ENCODE measurements at regions not wholly inside any gene's neighbourhood (a gene's known extent, or its start where the extent isn't known, plus 50 kb on each side); places are given as distances from the start of the nearest gene placed in this dataset.

DNA sequence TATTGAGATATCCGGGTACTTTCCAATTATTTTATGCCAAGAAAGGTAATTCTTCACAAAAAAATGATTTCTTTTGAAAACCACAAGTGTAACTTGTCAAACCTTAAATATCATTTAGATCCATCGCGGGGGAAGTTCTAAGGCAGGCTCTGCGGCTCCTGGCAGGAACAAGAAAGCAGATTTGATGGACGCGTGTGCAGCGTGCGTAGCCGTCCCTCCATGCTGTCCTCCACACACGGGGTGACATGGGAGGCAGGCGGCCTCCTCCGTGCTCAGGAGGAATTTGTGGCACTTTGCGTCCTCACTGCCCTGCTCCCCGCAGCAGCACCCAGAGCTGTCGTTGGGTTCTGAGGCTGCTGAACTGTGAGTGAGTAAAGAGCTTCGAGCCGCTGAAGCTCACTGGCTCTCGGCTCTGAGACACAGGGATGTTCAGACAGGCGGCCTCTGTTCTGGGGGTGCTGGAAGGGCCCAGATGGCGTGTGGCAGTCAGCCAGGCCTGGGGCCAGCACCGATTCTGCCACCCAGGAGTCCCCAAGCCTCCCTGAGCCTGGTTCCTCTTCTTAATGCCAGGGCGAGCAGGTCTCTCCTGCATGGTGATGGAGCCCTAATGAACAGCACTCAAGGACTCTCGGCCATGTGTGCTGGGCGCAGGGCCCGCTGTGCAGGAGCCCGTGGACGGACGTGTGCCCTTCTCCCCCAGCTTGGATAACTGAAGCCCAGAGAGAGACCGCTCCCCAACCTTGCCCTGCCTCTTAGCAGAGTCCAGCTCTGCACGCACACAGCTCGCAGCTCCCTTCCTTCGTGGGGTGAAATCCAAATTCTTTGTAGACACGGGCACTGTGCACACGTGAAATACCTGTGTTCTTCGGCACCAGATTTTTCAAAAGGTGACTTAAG, 185.4 kb upstream of the SHH start:
- POLR2A ChIA-PET (ENCODE audit: low non-redundant PET), result no interaction called here
- CTCF ChIA-PET, result interaction anchor here (0.7 kb wide), 1 partner anchor 25 kb away, joined by 3 read pairs; no protein-coding TSS in a partner anchor

DNA sequence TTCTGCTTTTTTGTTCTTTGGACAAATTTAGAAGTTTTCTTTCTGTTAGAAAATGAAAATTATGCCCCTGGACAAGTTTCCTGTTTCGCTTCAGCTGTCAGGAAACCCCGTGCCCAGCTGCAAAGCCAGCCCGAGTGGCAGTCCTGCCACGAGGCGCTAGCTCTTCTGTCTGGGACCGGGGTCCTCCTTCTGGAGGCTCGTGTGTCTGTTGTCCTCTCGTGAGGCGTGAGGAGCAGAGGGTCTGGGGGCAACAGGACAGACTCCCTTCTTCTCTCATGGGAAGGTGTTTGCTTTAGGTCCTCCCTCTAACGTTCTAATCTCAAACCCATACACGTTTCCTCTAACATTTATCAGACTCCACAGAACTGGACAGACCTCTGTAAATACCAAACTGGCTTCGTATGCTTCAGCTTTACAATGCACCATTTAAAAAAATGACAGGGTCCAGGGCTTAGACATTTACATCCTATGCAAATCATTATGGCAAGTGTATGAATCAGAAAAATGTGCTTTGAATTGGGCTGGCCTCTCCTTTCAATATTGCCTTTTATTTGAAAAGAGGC, 184.5 kb upstream of the SHH start:
- TF ChIP-seq, protein P1, sequence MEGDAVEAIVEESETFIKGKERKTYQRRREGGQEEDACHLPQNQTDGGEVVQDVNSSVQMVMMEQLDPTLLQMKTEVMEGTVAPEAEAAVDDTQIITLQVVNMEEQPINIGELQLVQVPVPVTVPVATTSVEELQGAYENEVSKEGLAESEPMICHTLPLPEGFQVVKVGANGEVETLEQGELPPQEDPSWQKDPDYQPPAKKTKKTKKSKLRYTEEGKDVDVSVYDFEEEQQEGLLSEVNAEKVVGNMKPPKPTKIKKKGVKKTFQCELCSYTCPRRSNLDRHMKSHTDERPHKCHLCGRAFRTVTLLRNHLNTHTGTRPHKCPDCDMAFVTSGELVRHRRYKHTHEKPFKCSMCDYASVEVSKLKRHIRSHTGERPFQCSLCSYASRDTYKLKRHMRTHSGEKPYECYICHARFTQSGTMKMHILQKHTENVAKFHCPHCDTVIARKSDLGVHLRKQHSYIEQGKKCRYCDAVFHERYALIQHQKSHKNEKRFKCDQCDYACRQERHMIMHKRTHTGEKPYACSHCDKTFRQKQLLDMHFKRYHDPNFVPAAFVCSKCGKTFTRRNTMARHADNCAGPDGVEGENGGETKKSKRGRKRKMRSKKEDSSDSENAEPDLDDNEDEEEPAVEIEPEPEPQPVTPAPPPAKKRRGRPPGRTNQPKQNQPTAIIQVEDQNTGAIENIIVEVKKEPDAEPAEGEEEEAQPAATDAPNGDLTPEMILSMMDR (conservative IDR thresholded peaks at IDR 0.05; ENCODE audit: low read depth), result no peak
- no peak for DNase-seq (ENCODE audit: low spot score)
- CTCF ChIA-PET, result interaction anchor here (0.7 kb wide), 1 partner anchor 26 kb away, joined by 3 read pairs; no protein-coding TSS in a partner anchor
- no peak overlapping the region for H3K27ac ChIP-seq
- POLR2A ChIA-PET (ENCODE audit: low non-redundant PET), result no interaction called here

More for the DNA sequence above, 185.4 kb upstream of the SHH start:
- TF ChIP-seq, protein P1 (conservative IDR thresholded peaks at IDR 0.05; ENCODE audit: low read depth), result no peak
- H3K27ac ChIP-seq, result no peak overlapping the region
- DNase-seq (ENCODE audit: low spot score), result no peak

DNA sequence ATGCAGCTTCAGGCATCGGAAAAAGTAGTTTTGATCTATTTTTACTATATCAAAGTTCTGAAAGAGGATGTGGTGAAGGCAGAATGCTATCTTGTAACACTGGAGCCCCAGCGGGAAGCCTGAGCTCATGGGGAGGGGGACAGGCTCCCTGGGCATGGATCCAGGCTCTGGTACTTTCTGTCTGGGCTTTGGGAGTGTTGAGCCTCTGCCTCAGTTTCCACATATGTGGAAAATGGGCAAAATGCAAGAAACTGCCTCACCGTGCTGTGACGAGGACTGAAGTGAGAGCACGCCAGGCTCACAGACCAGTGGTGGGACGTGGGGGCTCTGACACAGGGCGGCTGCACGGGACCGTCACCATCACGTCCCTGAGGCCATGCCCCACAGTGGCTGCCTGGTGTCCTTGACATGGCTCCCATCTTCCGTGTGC, 182.9 kb upstream of the SHH start:
- no peak overlapping the region for H3K27ac ChIP-seq
- TF ChIP-seq, protein P1 (conservative IDR thresholded peaks at IDR 0.05; ENCODE audit: low read depth), result no peak
- ChIA-PET CTCF (no interaction called here), POLR2A (ENCODE audit: low non-redundant PET) (no interaction called here)
- DNase-seq (ENCODE audit: low spot score), result no peak

DNA sequence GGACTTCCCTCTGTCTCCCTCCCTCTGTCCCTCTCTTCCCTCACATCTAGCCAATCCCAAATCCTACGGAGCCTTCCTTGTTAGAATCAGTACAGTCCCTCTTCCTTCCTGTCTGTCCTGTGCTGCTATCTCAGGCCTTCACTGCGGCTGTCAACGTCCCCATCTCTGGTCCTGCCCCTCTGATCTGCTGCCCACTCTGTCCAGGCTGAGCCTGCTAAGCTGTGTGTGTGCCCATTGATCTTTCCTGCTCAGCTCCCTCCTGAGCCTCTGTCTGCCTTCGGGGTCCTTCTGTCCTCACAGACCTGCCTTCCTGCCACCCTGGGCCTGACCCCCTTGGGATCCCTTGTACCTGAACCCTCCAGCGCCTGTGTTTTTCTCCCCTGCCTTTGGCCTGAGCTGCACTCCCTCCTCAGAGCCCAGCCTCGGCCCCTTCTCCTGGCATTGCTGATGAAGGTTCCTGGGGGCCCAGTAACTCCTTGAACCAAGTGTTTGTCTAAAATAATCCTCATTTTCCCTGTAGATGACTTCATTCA, 182.1 kb upstream of the SHH start:
- TF ChIP-seq, protein P1 (conservative IDR thresholded peaks at IDR 0.05; ENCODE audit: low read depth), result no peak
- ChIA-PET CTCF (no interaction called here), POLR2A (ENCODE audit: low non-redundant PET) (no interaction called here)
- no peak overlapping the region for H3K27ac ChIP-seq
- DNase-seq (ENCODE audit: low spot score), result no peak

DNA sequence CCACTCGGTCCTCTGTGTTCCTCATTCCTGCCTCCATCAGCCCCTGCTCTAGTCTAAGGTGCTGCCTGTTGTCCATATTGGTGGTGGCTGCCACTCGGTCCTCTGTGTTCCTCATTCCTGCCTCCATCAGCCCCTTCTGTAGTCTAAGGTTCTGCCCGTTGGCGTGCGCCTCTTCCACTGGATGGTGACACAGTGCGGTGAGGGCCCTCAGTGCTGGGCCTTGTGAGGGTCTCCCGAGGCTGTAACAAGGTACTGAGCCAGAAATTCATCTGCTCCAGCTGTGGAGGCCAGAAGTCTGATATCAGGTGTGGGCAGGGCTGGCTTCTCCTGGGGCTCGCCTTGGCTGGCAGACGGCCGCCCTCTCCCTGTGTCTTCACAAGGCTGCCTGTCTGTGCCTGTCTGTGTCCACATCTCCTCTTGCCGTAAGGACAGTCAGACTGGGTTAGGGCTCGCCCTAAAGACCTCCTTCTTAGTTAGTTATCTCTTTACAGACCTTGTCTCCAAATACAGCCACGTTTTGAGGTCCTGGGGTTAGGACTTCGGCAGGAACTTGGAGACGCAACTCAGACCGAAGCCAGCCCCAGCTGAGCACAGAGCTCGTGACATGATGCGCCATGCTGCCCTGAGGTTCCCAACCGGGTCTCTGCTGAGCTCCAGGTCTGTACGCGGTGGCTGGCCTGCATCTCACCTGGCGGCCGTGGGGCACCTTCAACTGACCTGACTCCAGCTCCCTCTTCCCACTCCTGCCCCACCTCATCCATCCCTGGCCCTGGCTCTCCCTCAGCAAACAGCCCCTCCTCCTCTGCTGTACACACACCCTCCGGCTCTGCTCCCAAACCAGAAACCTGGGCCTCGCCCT, 181.4 kb upstream of the SHH start:
- no peak for DNase-seq (ENCODE audit: low spot score)
- TF ChIP-seq, protein P1 (conservative IDR thresholded peaks at IDR 0.05; ENCODE audit: low read depth), result no peak
- POLR2A ChIA-PET (ENCODE audit: low non-redundant PET), result no interaction called here
- H3K27ac ChIP-seq, result no peak overlapping the region
- CTCF ChIA-PET, result no interaction called here

DNA sequence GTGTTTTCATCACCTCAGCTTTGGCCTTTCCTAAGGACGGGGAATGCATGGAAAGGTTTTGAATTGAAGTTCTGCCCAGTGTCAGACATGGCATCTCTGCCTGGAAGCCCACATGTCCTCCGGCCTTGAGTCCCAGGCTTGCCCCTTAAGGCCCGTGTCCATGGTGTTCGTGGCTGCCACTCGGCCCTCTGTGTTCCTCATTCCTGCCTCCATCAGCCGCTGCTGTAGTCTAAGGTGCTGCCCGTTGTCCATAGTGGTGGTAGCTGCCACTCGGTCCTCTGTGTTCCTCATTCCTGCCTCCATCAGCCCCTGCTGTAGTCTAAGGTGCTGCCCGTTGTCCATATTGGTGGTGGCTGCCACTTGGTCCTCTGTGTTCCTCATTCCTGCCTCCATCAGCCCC, 180.7 kb upstream of the SHH start:
- no peak for DNase-seq (ENCODE audit: low spot score)
- ChIA-PET CTCF (no interaction called here), POLR2A (ENCODE audit: low non-redundant PET) (no interaction called here)
- TF ChIP-seq, protein P1 (conservative IDR thresholded peaks at IDR 0.05; ENCODE audit: low read depth), result no peak
- H3K27ac ChIP-seq, result no peak overlapping the region

All from RWPE1 (cell line).